ENCODE measurements at regions not wholly inside any gene's neighbourhood (a gene's known extent, or its start where the extent isn't known, plus 50 kb on each side); places are given as distances from the start of the nearest gene placed in this dataset.

- peak; percentile 31 to 41 for DNase-seq
Observed at GRCh38 chr1:47709019-47709871, 271.4 kb downstream of the FOXD2 start.

GRCh38 chr1:47709872-47710231 is 272.0 kb downstream of the FOXD2 start:
- peak in 1 of 2 experiments; percentile 31 for DNase-seq

- DNase-seq, result peak; percentile 82 to 84
Observed at GRCh38 chr1:47710329-47711071, 272.7 kb downstream of the FOXD2 start.

All from activated T-cell treated with anti-CD3 and anti-CD28 coated beads, Interleukin-2, amount 50 U/mL, for 48 hours (primary cell).